AG09319 (cell line): ENCODE measurements at regions not wholly inside any gene's neighbourhood (a gene's known extent, or its start where the extent isn't known, plus 50 kb on each side); places are given as distances from the start of the nearest gene placed in this dataset.
"Not testable (repeated sequence)": the region's sequence is repeated elsewhere in the genome, so short reads cannot be mapped to it uniquely, and the experiment has no call there.

Experiments
- DNase-seq: peaks from one replicate; pipeline ENCODE4 v3.0.0-alpha.2; 2010; ENCODE audit warnings: low read depth; ENCODE audit errors: extremely low read depth
- CTCF ChIP-seq: IDR thresholded peaks from 2 replicates; pipeline ENCODE4 v1.5.1; 2011; ENCODE audit warnings: low read depth, mild to moderate bottlenecking, inconsistent platforms, low read length, moderate library complexity

GRCh38 chr11:26931881-26932280 is 62.0 kb upstream of the FIBIN start:
- no peak for TF ChIP-seq CTCF
- DNase-seq: no peak

GRCh38 chr11:26936109-26936508 is 57.8 kb upstream of the FIBIN start:
- no peak for DNase-seq
- no peak for TF ChIP-seq CTCF

- no peak for TF ChIP-seq CTCF
- no peak for DNase-seq
Measured at GRCh38 chr11:26937386-26937785, 56.5 kb upstream of the FIBIN start.

GRCh38 chr11:26940501-26940900 is 53.4 kb upstream of the FIBIN start:
- not testable (repeated sequence) for DNase-seq

GRCh38 chr11:26942356-26942755 is 51.6 kb upstream of the FIBIN start:
- no peak for TF ChIP-seq CTCF
- no peak for DNase-seq

GRCh38 chr11:26943636-26944035 is 50.3 kb upstream of the FIBIN start:
- TF ChIP-seq CTCF: no peak

More at GRCh38 chr11:26943636-26944035, 50.3 kb upstream of the FIBIN start:
- DNase-seq: no peak
